Lung (tissue), 11 donors: ENCODE measurements at regions not wholly inside any gene's neighbourhood (a gene's known extent, or its start where the extent isn't known, plus 50 kb on each side); places are given as distances from the start of the nearest gene placed in this dataset.

Experiments used
- ATAC-seq: fragments of 200-7000 bp; cut with Tn5 transposase; one replicate; pipeline ENCODE4 v1.9.1; 2020; ENCODE audit warnings: moderate number of reproducible peaks; ENCODE audit not compliant: insufficient read depth, low FRiP score
- DNase-seq, 3 donors: peaks; one replicate each; pipeline ENCODE4 v3.0.0-alpha.2; 2013 to 2017
- H3K27ac ChIP-seq, 2 donors: one replicate each; pipeline ENCODE4 v1.5.1; 2013; ENCODE audit warnings: mild to moderate bottlenecking in 2 of 2, moderate library complexity in 2 of 2, control low read depth in 1 of 2, inconsistent platforms in 1 of 2, low read depth in 1 of 2, low read length in 1 of 2
- H3K27me3 ChIP-seq, 3 donors: one replicate each; pipeline ENCODE4 v1.5.1; 2013; ENCODE audit warnings: low read length in 2 of 3; ENCODE audit not compliant: control insufficient read depth in 3 of 3, insufficient read depth in 3 of 3
- H3K36me3 ChIP-seq, 4 donors: one replicate each; pipeline ENCODE4 v1.5.1; 2013; ENCODE audit warnings: low read length in 4 of 4, mild to moderate bottlenecking in 1 of 4, moderate library complexity in 1 of 4; ENCODE audit not compliant: control insufficient read depth in 4 of 4, insufficient read depth in 4 of 4
- H3K4me1 ChIP-seq, 5 donors: one replicate each; pipeline ENCODE4 v1.5.1; 2013; ENCODE audit warnings: low read length in 5 of 5, mild to moderate bottlenecking in 2 of 5, moderate library complexity in 1 of 5; ENCODE audit not compliant: control insufficient read depth in 5 of 5, insufficient read depth in 5 of 5
- H3K4me3 ChIP-seq: one replicate; pipeline ENCODE4 v1.5.1; 2013; ENCODE audit warnings: mild to moderate bottlenecking, control low read depth, moderate library complexity
- H3K9ac ChIP-seq, 2 donors: one replicate each; pipeline ENCODE4 v1.5.1; 2013; ENCODE audit warnings: low read length in 2 of 2, control low read depth in 1 of 2; ENCODE audit not compliant: insufficient read depth in 1 of 2
- H3K9me3 ChIP-seq, 4 donors: one replicate each; pipeline ENCODE4 v1.5.1; 2013; ENCODE audit warnings: low read length in 3 of 4, mild to moderate bottlenecking in 1 of 4, moderate library complexity in 1 of 4; ENCODE audit not compliant: control insufficient read depth in 4 of 4, insufficient read depth in 3 of 4
- WGBS, 2 donors: extraction: QIAGEN DNeasy Blood & Tissue Kit; methylation state at CpG; one replicate each; pipeline ENCODE4 v1.1.7; 2013; 5-methylcytosine and 5-hydroxymethylcytosine counted together
- TF ChIP-seq, protein P1 (sequence below): IDR thresholded peaks from 2 replicates; pipeline ENCODE4 v1.5.1; 2012; ENCODE audit warnings: mild to moderate bottlenecking; ENCODE audit errors: control extremely low read depth, extremely low read depth
- donor health status: control.
- donor health status: control.
- donor health status: Bipolar disorder and iron deficiency.
- donor health status: healthy.
- donor health status: DM: yes; HTN: yes; CAD: no.

DNA sequence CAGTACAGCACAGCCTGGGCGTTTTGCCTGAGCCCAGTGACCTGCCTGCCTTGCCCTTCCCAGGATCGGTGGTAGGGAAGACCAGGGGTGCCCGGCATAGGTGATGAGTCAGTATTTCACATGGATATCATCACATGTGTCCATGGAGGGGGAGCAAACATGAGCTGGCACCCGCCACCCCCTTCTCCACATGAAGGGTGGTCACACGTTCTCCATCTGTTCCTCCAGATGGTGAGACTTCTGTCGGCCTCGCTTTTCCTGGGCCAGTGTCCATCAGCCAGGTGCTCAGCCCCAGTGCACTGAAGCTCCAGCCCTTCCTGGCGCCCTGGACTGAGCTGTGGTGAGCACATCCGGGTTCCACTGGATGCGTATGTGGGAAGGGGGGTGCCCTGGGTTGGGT lies 208.4 kb downstream of the UBE3A start:
- no peak overlapping the region for H3K4me3 ChIP-seq
- 82 to 86% methylated on average over 10 of the region's 10 CpGs for WGBS, 2 donors
- H3K36me3 ChIP-seq, result no peaks in the 10 kb centered on the region
- ATAC-seq, result no peak
- H3K27ac ChIP-seq, result no peak overlapping the region
- H3K9ac ChIP-seq, result no peak overlapping the region
- TF ChIP-seq, protein P1, sequence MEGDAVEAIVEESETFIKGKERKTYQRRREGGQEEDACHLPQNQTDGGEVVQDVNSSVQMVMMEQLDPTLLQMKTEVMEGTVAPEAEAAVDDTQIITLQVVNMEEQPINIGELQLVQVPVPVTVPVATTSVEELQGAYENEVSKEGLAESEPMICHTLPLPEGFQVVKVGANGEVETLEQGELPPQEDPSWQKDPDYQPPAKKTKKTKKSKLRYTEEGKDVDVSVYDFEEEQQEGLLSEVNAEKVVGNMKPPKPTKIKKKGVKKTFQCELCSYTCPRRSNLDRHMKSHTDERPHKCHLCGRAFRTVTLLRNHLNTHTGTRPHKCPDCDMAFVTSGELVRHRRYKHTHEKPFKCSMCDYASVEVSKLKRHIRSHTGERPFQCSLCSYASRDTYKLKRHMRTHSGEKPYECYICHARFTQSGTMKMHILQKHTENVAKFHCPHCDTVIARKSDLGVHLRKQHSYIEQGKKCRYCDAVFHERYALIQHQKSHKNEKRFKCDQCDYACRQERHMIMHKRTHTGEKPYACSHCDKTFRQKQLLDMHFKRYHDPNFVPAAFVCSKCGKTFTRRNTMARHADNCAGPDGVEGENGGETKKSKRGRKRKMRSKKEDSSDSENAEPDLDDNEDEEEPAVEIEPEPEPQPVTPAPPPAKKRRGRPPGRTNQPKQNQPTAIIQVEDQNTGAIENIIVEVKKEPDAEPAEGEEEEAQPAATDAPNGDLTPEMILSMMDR, result no peak
- H3K27me3 ChIP-seq, result no peaks in the 10 kb centered on the region
- no peaks in the 10 kb centered on the region for H3K4me1 ChIP-seq
- DNase-seq, result no peak
- H3K9me3 ChIP-seq, result peaks cover 0 to 81% (median 3%) of the 10 kb centered on the region in 4 donors

DNA sequence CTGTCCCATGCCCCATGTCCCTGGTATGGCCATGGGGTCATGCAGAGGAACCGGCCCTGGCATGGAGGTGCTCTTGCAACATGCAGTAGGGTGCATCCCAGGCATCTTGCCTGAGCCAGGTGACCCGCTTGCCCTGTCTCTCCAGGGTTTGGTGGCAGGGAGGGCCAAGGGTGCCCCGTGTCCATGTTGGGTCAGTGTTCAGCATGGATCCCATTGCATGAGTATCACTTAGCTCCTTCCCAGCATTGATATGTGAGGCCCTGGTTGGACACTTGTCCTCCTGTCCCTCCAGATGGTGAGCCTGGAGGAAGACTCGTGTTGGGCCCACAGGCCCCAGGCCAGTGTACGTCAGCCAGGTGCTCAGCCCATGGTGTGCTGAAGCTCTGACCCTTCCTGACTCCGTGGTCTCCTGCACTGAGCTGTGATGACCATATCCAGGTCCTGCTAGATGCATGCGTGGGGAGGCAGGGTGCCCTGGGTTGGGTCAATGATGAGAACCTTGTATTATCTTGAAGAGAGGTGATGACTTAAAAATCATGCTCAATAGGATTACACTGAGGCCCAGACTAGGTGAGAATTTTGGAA lies 205.0 kb downstream of the UBE3A start:
- Histone ChIP-seq H3K36me3 (no peaks in the 10 kb centered on the region), H3K4me1 (no peaks in the 10 kb centered on the region), H3K9ac (no peak overlapping the region), H3K27me3 (no peaks in the 10 kb centered on the region), H3K27ac (no peak overlapping the region), H3K4me3 (no peak overlapping the region), H3K9me3 (peaks cover 0 to 80% (median 5%) of the 10 kb centered on the region in 4 donors)
- 78 to 79% methylated on average over 7 of the region's 7 CpGs for WGBS, 2 donors
- no peak for DNase-seq
- TF ChIP-seq, protein P1, result no peak
- ATAC-seq, result no peak

- no peak overlapping the region for H3K27ac ChIP-seq
- no peak overlapping the region for H3K9ac ChIP-seq
- no peaks in the 10 kb centered on the region for H3K36me3 ChIP-seq
- TF ChIP-seq, protein P1, result no peak
- H3K4me1 ChIP-seq, result no peaks in the 10 kb centered on the region
- WGBS, 2 donors, result 80 to 85% methylated on average over 9 of the region's 9 CpGs
- H3K4me3 ChIP-seq, result no peak overlapping the region
- no peaks in the 10 kb centered on the region for H3K27me3 ChIP-seq
- DNase-seq (no peak), ATAC-seq (no peak)
- H3K9me3 ChIP-seq, result peaks cover 0 to 81% (median 4%) of the 10 kb centered on the region in 4 donors
Observed at GRCh38 chr15:25234831-25235230, 204.0 kb downstream of the UBE3A start.

- Histone ChIP-seq H3K27me3 (no peaks in the 10 kb centered on the region), H3K36me3 (no peaks in the 10 kb centered on the region), H3K9ac (no peak overlapping the region), H3K27ac (no peak overlapping the region), H3K4me3 (no peak overlapping the region), H3K9me3 (peaks cover 0 to 79% (median 4%) of the 10 kb centered on the region in 4 donors), H3K4me1 (no peaks in the 10 kb centered on the region)
- DNase-seq, result no peak
- TF ChIP-seq, protein P1, result no peak
- ATAC-seq, result no peak
- WGBS, 2 donors, result 72 to 74% methylated on average over 5 of the region's 5 CpGs
Observed at GRCh38 chr15:25235391-25235790, 203.4 kb downstream of the UBE3A start.
